SU-DHL-6 (cell line): ENCODE measurements at regions not wholly inside any gene's neighbourhood (a gene's known extent, or its start where the extent isn't known, plus 50 kb on each side); places are given as distances from the start of the nearest gene placed in this dataset.

ENCODE experiments used
- H2AFZ ChIP-seq: fragments of 200-600 bp; sonication (generic); 2 replicates; pipeline ENCODE4 v1.6.1; 2014; ENCODE audit warnings: low read depth, mild to moderate bottlenecking, moderate library complexity, mixed read lengths, antibody characterized with exemption, low read length; ENCODE audit not compliant: severe bottlenecking
- H3F3A ChIP-seq: fragments of 200-600 bp; shearing (Covaris generic); 2 replicates; pipeline ENCODE4 v1.6.0; 2016; ENCODE audit warnings: antibody characterized with exemption, mild to moderate bottlenecking; ENCODE audit not compliant: insufficient read depth
- H3K27ac ChIP-seq: fragments of 200-600 bp; sonication (generic); 2 replicates; pipeline ENCODE4 v1.5.1; 2016; ENCODE audit warnings: low read depth, mild to moderate bottlenecking, low read length, moderate library complexity, mixed read lengths
- H3K27me3 ChIP-seq: fragments of 200-600 bp; sonication (generic), shearing (Covaris generic); 2 replicates; pipeline ENCODE4 v1.6.0; 2014; ENCODE audit warnings: mild to moderate bottlenecking, low read length
- H3K36me3 ChIP-seq: fragments of 200-600 bp; sonication (generic); 2 replicates; pipeline ENCODE4 v1.6.1; 2014; ENCODE audit warnings: mild to moderate bottlenecking, low read length, mixed read lengths
- H3K4me2 ChIP-seq: fragments of 300-600, 200-600 bp; shearing (Covaris generic), sonication (generic); 2 replicates; pipeline ENCODE4 v1.6.0; 2014; ENCODE audit warnings: low read length, low read depth, mild to moderate bottlenecking; ENCODE audit not compliant: poor library complexity, severe bottlenecking
- H3K4me3 ChIP-seq: fragments of 200-600 bp; sonication (generic); 2 replicates; pipeline ENCODE4 v1.5.1; 2014; ENCODE audit warnings: antibody characterized with exemption, low read length, mild to moderate bottlenecking, mixed read lengths; ENCODE audit not compliant: insufficient read depth, poor library complexity, severe bottlenecking
- H3K79me2 ChIP-seq: fragments of 200-600 bp; sonication (generic); 2 replicates; pipeline ENCODE4 v1.6.1; 2014; ENCODE audit warnings: mild to moderate bottlenecking, low read length, moderate library complexity; ENCODE audit not compliant: insufficient read depth
- H3K9ac ChIP-seq: fragments of 200-600 bp; sonication (generic); 2 replicates; pipeline ENCODE4 v1.7.0; 2014; ENCODE audit warnings: mild to moderate bottlenecking, low read length
- H3K9me2 ChIP-seq: fragments of 200-600 bp; sonication (generic); replicated peaks from 2 replicates; pipeline ENCODE4 v1.6.1; 2014; ENCODE audit warnings: low read length; ENCODE audit not compliant: insufficient read depth
- H3K9me3 ChIP-seq: fragments of 200-600 bp; sonication (generic); 2 replicates; pipeline ENCODE4 v1.6.1; 2014; ENCODE audit warnings: low read length, mixed read lengths; ENCODE audit not compliant: insufficient read depth
- H4K20me1 ChIP-seq: fragments of 200-600 bp; sonication (generic); 2 replicates; pipeline ENCODE4 v1.6.1; 2014; ENCODE audit warnings: low read depth, mild to moderate bottlenecking, antibody characterized with exemption, low read length, moderate library complexity, mixed read lengths
- CTCF ChIP-seq: fragments of 200-600 bp; sonication (generic); IDR thresholded peaks from one replicate; pipeline ENCODE4 v1.5.1; 2017; ENCODE audit warnings: antibody characterized with exemption, mild to moderate bottlenecking, low read length, moderate library complexity; ENCODE audit not compliant: insufficient read depth, poor library complexity, severe bottlenecking
- EZH2phosphoT487 ChIP-seq: fragments of 200-600 bp; sonication (generic), shearing (Covaris generic); conservative IDR thresholded peaks from 2 replicates; pipeline ENCODE4 v1.6.1; 2018; ENCODE audit warnings: mild to moderate bottlenecking, antibody characterized with exemption, low read length, moderate library complexity, mixed read lengths

GRCh38 chr12:15033029-15033428 is 60.2 kb downstream of the PDE6H start:
- Histone ChIP-seq H3K4me2 (no peak overlapping the region), H3K9me2 (no peaks in the 10 kb centered on the region), H3K4me3 (no peak overlapping the region), H4K20me1 (no peaks in the 10 kb centered on the region), H3K36me3 (no peaks in the 10 kb centered on the region), H3K9me3 (0 out of 2 replicates have a peak, but pooled peaks cover 12% of the 10 kb centered on the region), H3K27me3 (peaks cover 3% of the 10 kb centered on the region; the same call in 1 of the 2 replicates), H3F3A (no peaks in the 10 kb centered on the region), H3K9ac (no peak overlapping the region), H2AFZ (no peak overlapping the region), H3K27ac (no peak overlapping the region), H3K79me2 (no peaks in the 10 kb centered on the region)
- no peak for TF ChIP-seq EZH2phosphoT487

- Histone ChIP-seq H3K4me2 (no peak overlapping the region), H2AFZ (no peak overlapping the region), H3K9ac (no peak overlapping the region), H3K9me3 (0 out of 2 replicates have a peak, but pooled peaks cover 12% of the 10 kb centered on the region), H3K36me3 (no peaks in the 10 kb centered on the region), H3K27ac (no peak overlapping the region), H4K20me1 (no peaks in the 10 kb centered on the region), H3K9me2 (no peaks in the 10 kb centered on the region), H3K79me2 (no peaks in the 10 kb centered on the region), H3F3A (no peaks in the 10 kb centered on the region), H3K27me3 (peaks cover 3% of the 10 kb centered on the region; the same call in 1 of the 2 replicates), H3K4me3 (no peak overlapping the region)
- TF ChIP-seq EZH2phosphoT487, result no peak
- TF ChIP-seq CTCF, result no peak
Measured at GRCh38 chr12:15033641-15034040, 60.8 kb downstream of the PDE6H start.

GRCh38 chr12:15035185-15035584 is 62.3 kb downstream of the PDE6H start:
- Histone ChIP-seq H3K9me2 (no peaks in the 10 kb centered on the region), H3K27me3 (no peaks in the 10 kb centered on the region), H3K4me3 (no peak overlapping the region), H2AFZ (no peak overlapping the region), H3F3A (no peaks in the 10 kb centered on the region), H3K79me2 (no peaks in the 10 kb centered on the region), H3K9me3 (0 out of 2 replicates have a peak, but pooled peaks cover 5% of the 10 kb centered on the region), H3K36me3 (no peaks in the 10 kb centered on the region), H3K27ac (no peak overlapping the region), H4K20me1 (no peaks in the 10 kb centered on the region), H3K9ac (no peak overlapping the region), H3K4me2 (peak overlapping the region; percentile 2)
- TF ChIP-seq CTCF (no peak), EZH2phosphoT487 (no peak)

GRCh38 chr12:15037091-15037687 is 64.3 kb downstream of the PDE6H start:
- Histone ChIP-seq H3K9me2 (no peaks in the 10 kb centered on the region), H3K4me2 (no peak overlapping the region), H3K36me3 (no peaks in the 10 kb centered on the region), H3K9ac (no peak overlapping the region), H3K27ac (no peak overlapping the region), H3F3A (no peaks in the 10 kb centered on the region), H3K9me3 (no peaks in the 10 kb centered on the region), H4K20me1 (no peaks in the 10 kb centered on the region), H3K79me2 (no peaks in the 10 kb centered on the region), H3K27me3 (no peaks in the 10 kb centered on the region), H3K4me3 (no peak overlapping the region), H2AFZ (no peak overlapping the region)
- no peak for TF ChIP-seq EZH2phosphoT487
- no peak for TF ChIP-seq CTCF
